HG03442 (cell line): ENCODE measurements at regions not wholly inside any gene's neighbourhood (a gene's known extent, or its start where the extent isn't known, plus 50 kb on each side); places are given as distances from the start of the nearest gene placed in this dataset.
A peak's percentile ranks its signal among the peaks of the same experiment; 100 is the strongest.

Source experiments
- ATAC-seq: cut with Tn5 transposase; IDR thresholded peaks from one replicate; pipeline ENCODE4 v1.9.1; 2021; ENCODE audit warnings: mild to moderate bottlenecking, moderate library complexity; ENCODE audit not compliant: unreplicated experiment

DNA sequence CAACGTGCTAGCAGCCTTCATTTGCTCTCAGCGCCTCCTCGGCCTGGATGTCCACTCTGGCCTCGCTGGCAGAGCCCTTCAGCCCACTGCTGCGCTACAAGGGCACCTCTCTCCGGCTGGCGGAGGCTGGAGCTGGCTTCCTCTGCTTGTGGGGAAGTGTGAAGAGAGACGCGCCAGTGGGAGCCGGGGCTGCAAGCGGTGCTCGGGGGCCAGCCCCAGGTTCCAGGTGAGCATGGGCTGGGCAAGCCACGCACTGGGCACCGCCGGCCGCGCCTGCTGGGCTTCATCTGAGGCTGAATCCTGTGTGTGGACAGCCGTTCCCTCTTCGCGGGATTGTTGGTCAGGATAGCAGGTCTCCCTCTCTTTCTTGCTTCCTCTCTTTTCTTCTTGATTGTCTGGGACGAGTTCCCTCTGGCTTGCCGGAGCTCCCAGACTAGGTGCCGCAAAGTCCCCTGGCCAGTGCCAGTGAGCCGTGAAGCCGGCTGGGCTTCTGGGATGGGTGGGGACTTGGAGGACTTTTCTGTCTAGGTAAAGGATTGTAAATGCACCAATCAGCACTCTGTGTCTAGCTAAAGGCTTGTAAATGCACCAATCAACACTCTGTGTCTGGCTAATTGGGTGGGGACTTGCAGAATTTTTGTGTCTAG lies 165.0 kb downstream of the HEPH start:
- ATAC-seq: no peak

- ATAC-seq: no peak
Observed at GRCh38 chrX:66360894-66361293, 196.8 kb downstream of the HEPH start.

DNA sequence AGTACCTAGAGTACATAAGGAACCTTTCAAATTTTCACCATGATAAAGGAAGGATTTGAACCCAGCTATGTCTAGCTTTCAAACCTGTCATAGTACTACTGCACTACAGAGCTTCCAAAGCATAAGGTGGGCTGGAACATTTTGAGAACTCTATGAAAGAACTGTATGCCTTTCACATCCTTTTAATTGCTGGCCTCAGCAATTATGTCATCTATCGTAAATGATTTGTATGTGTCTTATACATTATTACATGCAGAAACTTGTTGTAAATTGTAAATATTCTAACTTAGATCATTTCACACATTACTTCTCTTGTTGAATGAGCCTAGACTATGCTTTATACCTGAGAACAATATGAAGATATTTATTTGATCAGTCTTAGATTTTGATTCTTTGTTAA lies 220.7 kb downstream of the HEPH start:
- ATAC-seq: no peak

GRCh38 chrX:66399273-66399672 lies 235.2 kb downstream of the HEPH start:
- ATAC-seq: no peak

DNA sequence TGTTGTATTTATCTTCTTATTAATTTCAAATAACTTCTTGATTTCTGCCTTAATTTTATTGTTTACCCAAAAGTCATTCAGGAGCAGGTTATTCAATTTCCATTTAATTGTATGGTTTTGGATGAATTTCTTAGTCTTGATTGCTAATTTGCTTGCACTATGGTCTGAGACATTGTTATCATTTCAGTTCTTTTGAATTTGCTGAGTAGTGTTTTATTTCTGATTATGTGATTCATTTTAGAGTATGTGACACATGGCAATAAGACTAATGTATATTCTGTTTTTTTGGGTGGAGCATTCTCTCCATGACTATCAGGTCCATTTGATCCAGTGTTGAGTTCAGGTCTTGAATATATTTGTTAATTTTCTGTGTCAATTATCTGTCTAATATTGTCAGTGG lies 236.7 kb downstream of the EDA2R start:
- no peak for ATAC-seq

- ATAC-seq: peak; percentile 77
Observed at GRCh38 chrX:66408507-66408906, 230.4 kb downstream of the EDA2R start.

DNA sequence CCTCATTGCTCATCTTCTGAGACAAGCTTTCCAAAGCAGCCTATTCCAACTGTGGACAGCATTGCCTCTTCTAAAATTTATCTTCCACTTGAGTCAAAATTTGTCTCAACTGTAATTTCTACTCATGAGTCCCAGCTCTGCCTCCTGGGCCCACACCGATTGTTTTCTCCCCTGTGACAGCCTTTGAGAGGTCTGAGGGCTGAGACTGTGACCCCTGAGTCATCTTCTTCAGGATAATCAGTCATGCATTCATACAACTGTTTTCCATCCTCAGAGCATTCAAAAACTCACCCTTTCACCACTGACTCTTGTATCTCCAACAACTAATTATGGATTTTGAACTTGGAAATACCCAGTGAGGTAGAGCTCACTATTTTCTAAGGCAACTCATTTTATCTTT lies 228.1 kb downstream of the EDA2R start:
- ATAC-seq: no peak
